ENCODE measurements at regions not wholly inside any gene's neighbourhood (a gene's known extent, or its start where the extent isn't known, plus 50 kb on each side); places are given as distances from the start of the nearest gene placed in this dataset.
"Not testable (repeated sequence)": the region's sequence is repeated elsewhere in the genome, so short reads cannot be mapped to it uniquely, and the experiment has no call there.

DNA sequence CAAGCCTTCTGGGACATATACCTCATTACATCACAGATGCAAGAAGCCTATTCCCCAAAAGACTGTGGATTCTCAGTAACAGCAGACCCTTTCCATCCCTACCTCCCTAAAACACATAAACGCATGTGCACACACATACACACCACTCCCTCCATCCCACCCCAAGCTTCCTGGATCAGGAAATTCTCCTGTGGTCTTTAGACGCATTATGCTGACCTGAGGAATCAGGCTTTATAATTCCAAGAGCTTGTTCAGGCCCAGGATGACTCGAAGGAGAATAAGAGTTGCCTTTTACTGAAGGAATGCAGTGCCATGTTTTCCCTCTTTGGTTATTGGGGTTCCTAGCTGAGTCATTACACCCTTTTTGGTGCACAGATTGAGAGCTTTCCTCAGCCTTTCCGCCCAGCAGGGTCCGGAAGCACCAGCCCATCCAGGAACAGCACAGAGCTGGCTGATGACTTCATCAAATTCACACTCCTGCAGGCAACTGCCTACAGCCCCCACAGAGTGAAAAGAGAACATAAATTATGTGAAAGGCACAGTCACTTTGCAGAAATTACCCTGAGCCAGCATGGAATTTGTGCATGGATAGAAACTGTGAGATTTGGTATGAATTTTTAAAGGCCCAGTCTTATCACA lies 385.0 kb upstream of the TRPC7 start:
- H3K4me3 ChIP-seq (ENCODE audit: low read depth, low read length) = no peak overlapping the region
- no peak for TF ChIP-seq POLR2A (IDR thresholded peaks at IDR 0.05; ENCODE audit: extremely low read depth, insufficient read length)
- TF ChIP-seq, protein P1, sequence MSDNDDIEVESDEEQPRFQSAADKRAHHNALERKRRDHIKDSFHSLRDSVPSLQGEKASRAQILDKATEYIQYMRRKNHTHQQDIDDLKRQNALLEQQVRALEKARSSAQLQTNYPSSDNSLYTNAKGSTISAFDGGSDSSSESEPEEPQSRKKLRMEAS (IDR thresholded peaks at IDR 0.05; ENCODE audit: low read depth, low read length) = no peak
- TF ChIP-seq, protein P2, sequence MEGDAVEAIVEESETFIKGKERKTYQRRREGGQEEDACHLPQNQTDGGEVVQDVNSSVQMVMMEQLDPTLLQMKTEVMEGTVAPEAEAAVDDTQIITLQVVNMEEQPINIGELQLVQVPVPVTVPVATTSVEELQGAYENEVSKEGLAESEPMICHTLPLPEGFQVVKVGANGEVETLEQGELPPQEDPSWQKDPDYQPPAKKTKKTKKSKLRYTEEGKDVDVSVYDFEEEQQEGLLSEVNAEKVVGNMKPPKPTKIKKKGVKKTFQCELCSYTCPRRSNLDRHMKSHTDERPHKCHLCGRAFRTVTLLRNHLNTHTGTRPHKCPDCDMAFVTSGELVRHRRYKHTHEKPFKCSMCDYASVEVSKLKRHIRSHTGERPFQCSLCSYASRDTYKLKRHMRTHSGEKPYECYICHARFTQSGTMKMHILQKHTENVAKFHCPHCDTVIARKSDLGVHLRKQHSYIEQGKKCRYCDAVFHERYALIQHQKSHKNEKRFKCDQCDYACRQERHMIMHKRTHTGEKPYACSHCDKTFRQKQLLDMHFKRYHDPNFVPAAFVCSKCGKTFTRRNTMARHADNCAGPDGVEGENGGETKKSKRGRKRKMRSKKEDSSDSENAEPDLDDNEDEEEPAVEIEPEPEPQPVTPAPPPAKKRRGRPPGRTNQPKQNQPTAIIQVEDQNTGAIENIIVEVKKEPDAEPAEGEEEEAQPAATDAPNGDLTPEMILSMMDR (IDR thresholded peaks at IDR 0.05; ENCODE audit: low read depth, low read length) = no peak
- TF ChIP-seq MYC (IDR thresholded peaks at IDR 0.05; ENCODE audit: low read depth, low read length) = no peak
- DNase-seq (ENCODE audit: low read depth) = no peak

- DNase-seq (ENCODE audit: low read depth) = no peak
- TF ChIP-seq POLR2A (IDR thresholded peaks at IDR 0.05; ENCODE audit: extremely low read depth, insufficient read length) = no peak
- TF ChIP-seq MYC (IDR thresholded peaks at IDR 0.05; ENCODE audit: low read depth, low read length) = no peak
- TF ChIP-seq, protein P2 (IDR thresholded peaks at IDR 0.05; ENCODE audit: low read depth, low read length) = no peak
- TF ChIP-seq, protein P1 (IDR thresholded peaks at IDR 0.05; ENCODE audit: low read depth, low read length) = no peak
- H3K4me3 ChIP-seq (ENCODE audit: low read depth, low read length) = no peak overlapping the region
Measured at GRCh38 chr5:136749016-136749415, 383.7 kb upstream of the TRPC7 start.

DNA sequence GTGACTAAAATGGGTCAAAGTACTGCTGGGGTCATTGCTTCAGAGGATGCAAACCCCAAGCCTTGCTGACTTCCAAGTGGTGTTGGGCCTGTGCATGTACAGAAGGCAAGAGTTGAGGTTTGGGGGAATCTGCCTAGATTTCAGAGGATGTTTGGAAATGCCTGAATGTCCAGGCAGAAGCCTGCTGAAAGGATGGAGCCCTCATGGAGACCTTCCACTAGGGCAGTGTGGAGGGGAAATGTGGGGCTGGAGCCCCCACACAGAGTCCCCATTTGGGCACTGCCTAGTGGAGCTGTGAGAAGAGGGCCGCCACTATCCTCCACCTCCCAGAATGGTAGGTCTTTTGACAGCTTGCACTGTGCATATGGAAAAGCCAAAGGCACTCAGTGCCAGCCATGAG lies 377.7 kb upstream of the TRPC7 start:
- DNase-seq (ENCODE audit: low read depth) = no peak
- no peak overlapping the region for H3K4me3 ChIP-seq (ENCODE audit: low read depth, low read length)
- TF ChIP-seq, protein P2 (IDR thresholded peaks at IDR 0.05; ENCODE audit: low read depth, low read length) = no peak
- TF ChIP-seq, protein P1 (IDR thresholded peaks at IDR 0.05; ENCODE audit: low read depth, low read length) = no peak
- TF ChIP-seq MYC (IDR thresholded peaks at IDR 0.05; ENCODE audit: low read depth, low read length) (no peak), POLR2A (IDR thresholded peaks at IDR 0.05; ENCODE audit: extremely low read depth, insufficient read length) (no peak)

- no peak overlapping the region for H3K4me3 ChIP-seq (ENCODE audit: low read depth, low read length)
- TF ChIP-seq, protein P2 (IDR thresholded peaks at IDR 0.05; ENCODE audit: low read depth, low read length) = no peak
- TF ChIP-seq POLR2A (IDR thresholded peaks at IDR 0.05; ENCODE audit: extremely low read depth, insufficient read length) (no peak), MYC (IDR thresholded peaks at IDR 0.05; ENCODE audit: low read depth, low read length) (no peak)
- TF ChIP-seq, protein P1 (IDR thresholded peaks at IDR 0.05; ENCODE audit: low read depth, low read length) = no peak
- no peak for DNase-seq (ENCODE audit: low read depth)
Measured at GRCh38 chr5:136740228-136740627, 374.9 kb upstream of the TRPC7 start.

GRCh38 chr5:136739271-136739670 lies 373.9 kb upstream of the TRPC7 start:
- not testable (repeated sequence) for H3K4me3 ChIP-seq (ENCODE audit: low read depth, low read length); DNase-seq (ENCODE audit: low read depth)

- no peak for DNase-seq (ENCODE audit: low read depth)
- TF ChIP-seq, protein P2 (IDR thresholded peaks at IDR 0.05; ENCODE audit: low read depth, low read length) = no peak
- TF ChIP-seq MYC (IDR thresholded peaks at IDR 0.05; ENCODE audit: low read depth, low read length) = no peak
- TF ChIP-seq POLR2A (IDR thresholded peaks at IDR 0.05; ENCODE audit: extremely low read depth, insufficient read length) = no peak
- TF ChIP-seq, protein P1 (IDR thresholded peaks at IDR 0.05; ENCODE audit: low read depth, low read length) = no peak
Measured at GRCh38 chr5:136738829-136739228, 373.5 kb upstream of the TRPC7 start.

More at GRCh38 chr5:136738829-136739228, 373.5 kb upstream of the TRPC7 start:
- H3K4me3 ChIP-seq (ENCODE audit: low read depth, low read length) = no peak overlapping the region

Measured in NB4 (cell line).